Testis (tissue), 2 donors: ENCODE measurements at regions not wholly inside any gene's neighbourhood (a gene's known extent, or its start where the extent isn't known, plus 50 kb on each side); places are given as distances from the start of the nearest gene placed in this dataset.

Experiments
- POLR2A ChIP-seq: fragments of 450-650 bp; IDR thresholded peaks from one replicate; pipeline ENCODE4 v1.6.1; 2017; ENCODE audit warnings: antibody characterized with exemption, mild to moderate bottlenecking, moderate library complexity
- TF ChIP-seq, protein P1 (sequence below), 3 experiments: fragments of 450-650 bp in 2 of 3; fragments of 200-600 bp in 1 of 3; sonication (generic) in 1 of 3; IDR thresholded peaks; one replicate each; pipeline ENCODE4 v1.5.1; 2016 to 2019; ENCODE audit warnings: antibody characterized with exemption in 3 of 3, mild to moderate bottlenecking in 2 of 3, moderate library complexity in 1 of 3

DNA sequence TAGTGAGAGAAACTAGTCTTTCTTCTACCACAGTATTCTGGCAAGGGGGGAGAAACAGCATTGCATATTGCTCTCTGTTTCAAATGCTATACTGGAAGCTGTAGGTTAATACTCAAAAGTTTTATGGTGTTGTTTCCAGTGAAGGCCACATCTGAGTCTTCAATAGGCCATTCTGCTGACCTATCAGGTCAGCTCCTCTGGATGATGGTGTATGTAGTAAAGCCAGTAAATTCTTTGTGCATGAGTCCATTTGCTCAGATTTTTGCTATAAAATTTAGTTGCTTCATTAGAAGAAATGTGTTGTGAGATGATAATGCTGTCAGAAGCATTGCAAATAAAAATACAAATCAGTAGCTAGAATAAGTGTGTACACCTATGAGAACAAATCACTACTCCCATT, 64.9 kb upstream of the RBMS3 start:
- TF ChIP-seq, protein P1, sequence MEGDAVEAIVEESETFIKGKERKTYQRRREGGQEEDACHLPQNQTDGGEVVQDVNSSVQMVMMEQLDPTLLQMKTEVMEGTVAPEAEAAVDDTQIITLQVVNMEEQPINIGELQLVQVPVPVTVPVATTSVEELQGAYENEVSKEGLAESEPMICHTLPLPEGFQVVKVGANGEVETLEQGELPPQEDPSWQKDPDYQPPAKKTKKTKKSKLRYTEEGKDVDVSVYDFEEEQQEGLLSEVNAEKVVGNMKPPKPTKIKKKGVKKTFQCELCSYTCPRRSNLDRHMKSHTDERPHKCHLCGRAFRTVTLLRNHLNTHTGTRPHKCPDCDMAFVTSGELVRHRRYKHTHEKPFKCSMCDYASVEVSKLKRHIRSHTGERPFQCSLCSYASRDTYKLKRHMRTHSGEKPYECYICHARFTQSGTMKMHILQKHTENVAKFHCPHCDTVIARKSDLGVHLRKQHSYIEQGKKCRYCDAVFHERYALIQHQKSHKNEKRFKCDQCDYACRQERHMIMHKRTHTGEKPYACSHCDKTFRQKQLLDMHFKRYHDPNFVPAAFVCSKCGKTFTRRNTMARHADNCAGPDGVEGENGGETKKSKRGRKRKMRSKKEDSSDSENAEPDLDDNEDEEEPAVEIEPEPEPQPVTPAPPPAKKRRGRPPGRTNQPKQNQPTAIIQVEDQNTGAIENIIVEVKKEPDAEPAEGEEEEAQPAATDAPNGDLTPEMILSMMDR (IDR thresholded peaks at IDR 0.05): no peak
- TF ChIP-seq POLR2A: no peak
